HepG2 (cell line): ENCODE measurements at regions not wholly inside any gene's neighbourhood (a gene's known extent, or its start where the extent isn't known, plus 50 kb on each side); places are given as distances from the start of the nearest gene placed in this dataset.

Experiments
- ATF7-NPFF ChIP-seq: sonication (generic); formaldehyde crosslinking; IDR thresholded peaks from 2 replicates; pipeline ENCODE4 v1.8.1; 2023; ENCODE audit warnings: mild to moderate bottlenecking, low read depth, missing genetic modification reagents, moderate library complexity
- CHD2 ChIP-seq: IDR thresholded peaks from 2 replicates; pipeline ENCODE4 v1.6.1; 2011; ENCODE audit warnings: low read depth, low read length, improper control_type of control experiment
- FOXC1 ChIP-seq: sonication (generic); formaldehyde crosslinking; IDR thresholded peaks from 2 replicates; pipeline ENCODE4 v1.8.0; 2022; ENCODE audit warnings: mild to moderate bottlenecking, missing genetic modification reagents, borderline replicate concordance
- LBX2 ChIP-seq: sonication (generic); formaldehyde crosslinking; IDR thresholded peaks from 2 replicates; pipeline ENCODE4 v1.5.0; 2020; ENCODE audit warnings: missing genetic modification reagents, mild to moderate bottlenecking, borderline replicate concordance
- MNT ChIP-seq: fragments of 450-650 bp; IDR thresholded peaks from 2 replicates; pipeline ENCODE4 v1.6.1; 2016
- SCMH1 ChIP-seq: sonication (generic); formaldehyde crosslinking; IDR thresholded peaks from 2 replicates; pipeline ENCODE4 v1.9.0; 2021; ENCODE audit warnings: missing genetic modification reagents, mild to moderate bottlenecking, borderline replicate concordance
- STAG1 ChIP-seq: sonication (generic); formaldehyde crosslinking; IDR thresholded peaks from 2 replicates; pipeline ENCODE4 v1.4.0; 2020; ENCODE audit warnings: missing genetic modification reagents
- TFDP1 ChIP-seq: IDR thresholded peaks from 2 replicates; pipeline ENCODE4 v1.6.1; 2016; ENCODE audit warnings: missing compliant biosample characterization, missing genetic modification reagents, borderline replicate concordance
- ZBTB3 ChIP-seq: sonication (generic); formaldehyde crosslinking; IDR thresholded peaks from 2 replicates; pipeline ENCODE4 v1.4.0; 2020; ENCODE audit warnings: low read depth, mild to moderate bottlenecking, moderate library complexity, missing genetic modification reagents, borderline replicate concordance
- ZNF12 ChIP-seq: sonication (generic); formaldehyde crosslinking; IDR thresholded peaks from 2 replicates; pipeline ENCODE4 v1.5.0; 2020; ENCODE audit warnings: missing genetic modification reagents
- ZNF263 ChIP-seq: sonication (generic); formaldehyde crosslinking; IDR thresholded peaks from 2 replicates; pipeline ENCODE4 v1.4.0; 2020; ENCODE audit warnings: missing genetic modification reagents
- ZNF432 ChIP-seq: sonication (generic); formaldehyde crosslinking; IDR thresholded peaks from 2 replicates; pipeline ENCODE4 v1.5.0; 2020; ENCODE audit warnings: missing genetic modification reagents, mild to moderate bottlenecking, borderline replicate concordance
- TF ChIP-seq, protein P1 (sequence below): sonication (generic); formaldehyde crosslinking; IDR thresholded peaks from 2 replicates; pipeline ENCODE4 v1.5.0; 2020; ENCODE audit warnings: mild to moderate bottlenecking, low read depth, missing genetic modification reagents, borderline replicate concordance
- TF ChIP-seq, protein P2 (sequence below): sonication (generic); formaldehyde crosslinking; IDR thresholded peaks from 2 replicates; pipeline ENCODE4 v1.5.0; 2020; ENCODE audit warnings: mild to moderate bottlenecking, missing genetic modification reagents, moderate library complexity

GRCh38 chrX:49761481-49761880 is 65.7 kb upstream of the PAGE1 start (continued):
- TF ChIP-seq, protein P1, sequence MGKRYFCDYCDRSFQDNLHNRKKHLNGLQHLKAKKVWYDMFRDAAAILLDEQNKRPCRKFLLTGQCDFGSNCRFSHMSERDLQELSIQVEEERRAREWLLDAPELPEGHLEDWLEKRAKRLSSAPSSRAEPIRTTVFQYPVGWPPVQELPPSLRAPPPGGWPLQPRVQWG (CRISPR knock-in tag) = no peak
- TF ChIP-seq ZNF263 (CRISPR knock-in tag) (no peak), LBX2 (CRISPR knock-in tag) (no peak), CHD2 (no peak), ZBTB3 (CRISPR knock-in tag) (no peak), ATF7-NPFF (CRISPR knock-in tag) (no peak), SCMH1 (CRISPR knock-in tag) (no peak), MNT (no peak), ZNF12 (CRISPR knock-in tag) (no peak), ZNF432 (CRISPR knock-in tag) (no peak), STAG1 (peak; percentile 62), TFDP1 (no peak), FOXC1 (CRISPR knock-in tag) (no peak)
- TF ChIP-seq, protein P2, sequence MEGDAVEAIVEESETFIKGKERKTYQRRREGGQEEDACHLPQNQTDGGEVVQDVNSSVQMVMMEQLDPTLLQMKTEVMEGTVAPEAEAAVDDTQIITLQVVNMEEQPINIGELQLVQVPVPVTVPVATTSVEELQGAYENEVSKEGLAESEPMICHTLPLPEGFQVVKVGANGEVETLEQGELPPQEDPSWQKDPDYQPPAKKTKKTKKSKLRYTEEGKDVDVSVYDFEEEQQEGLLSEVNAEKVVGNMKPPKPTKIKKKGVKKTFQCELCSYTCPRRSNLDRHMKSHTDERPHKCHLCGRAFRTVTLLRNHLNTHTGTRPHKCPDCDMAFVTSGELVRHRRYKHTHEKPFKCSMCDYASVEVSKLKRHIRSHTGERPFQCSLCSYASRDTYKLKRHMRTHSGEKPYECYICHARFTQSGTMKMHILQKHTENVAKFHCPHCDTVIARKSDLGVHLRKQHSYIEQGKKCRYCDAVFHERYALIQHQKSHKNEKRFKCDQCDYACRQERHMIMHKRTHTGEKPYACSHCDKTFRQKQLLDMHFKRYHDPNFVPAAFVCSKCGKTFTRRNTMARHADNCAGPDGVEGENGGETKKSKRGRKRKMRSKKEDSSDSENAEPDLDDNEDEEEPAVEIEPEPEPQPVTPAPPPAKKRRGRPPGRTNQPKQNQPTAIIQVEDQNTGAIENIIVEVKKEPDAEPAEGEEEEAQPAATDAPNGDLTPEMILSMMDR (CRISPR knock-in tag) = peak; percentile 65
